ENCODE measurements at regions not wholly inside any gene's neighbourhood (a gene's known extent, or its start where the extent isn't known, plus 50 kb on each side); places are given as distances from the start of the nearest gene placed in this dataset.

- POLR2A ChIA-PET (ENCODE audit: low non-redundant PET): no interaction called here
- CTCF ChIA-PET: no interaction called here
- BruUV-seq (replicated peaks): no TSS peak
- no peaks in the 10 kb centered on the region for H3K27me3 ChIP-seq (replicated peaks; ENCODE audit: insufficient read depth, low read depth, low read length, poor library complexity)
- H3K36me3 ChIP-seq (ENCODE audit: insufficient read depth, low read length, poor library complexity, severe bottlenecking): no peaks in the 10 kb centered on the region
- DNase-seq (ENCODE audit: low spot score): no peak
- TF ChIP-seq CTCF (conservative IDR thresholded peaks at IDR 0.05; ENCODE audit: low read depth, low read length): no peak
- TF ChIP-seq EZH2 (IDR thresholded peaks at IDR 0.05; ENCODE audit: borderline replicate concordance, low read depth, low read length, poor library complexity, severe bottlenecking): no peak
- H3K4me1 ChIP-seq (ENCODE audit: insufficient read depth, low read length, poor library complexity, severe bottlenecking): no peaks in the 10 kb centered on the region
- no peak overlapping the region for H3K4me3 ChIP-seq (ENCODE audit: low read depth, low read length, poor library complexity, severe bottlenecking)
- intact Hi-C loops (cut with micrococcal nuclease; ENCODE audit: unreplicated experiment): no loop called here
- H3K9me3 ChIP-seq (ENCODE audit: low read depth, low read length, poor library complexity, severe bottlenecking): no peaks in the 10 kb centered on the region
- H3K27ac ChIP-seq (ENCODE audit: low read depth, low read length, poor library complexity, severe bottlenecking): no peak overlapping the region
Measured at GRCh38 chr13:89486065-89486464, 1814.9 kb downstream of the SLITRK5 start.

GRCh38 chr13:89486709-89487108, 1815.5 kb downstream of the SLITRK5 start:
- Histone ChIP-seq H3K36me3 (ENCODE audit: insufficient read depth, low read length, poor library complexity, severe bottlenecking) (no peaks in the 10 kb centered on the region), H3K9me3 (ENCODE audit: low read depth, low read length, poor library complexity, severe bottlenecking) (no peaks in the 10 kb centered on the region), H3K4me1 (ENCODE audit: insufficient read depth, low read length, poor library complexity, severe bottlenecking) (no peaks in the 10 kb centered on the region), H3K4me3 (ENCODE audit: low read depth, low read length, poor library complexity, severe bottlenecking) (no peak overlapping the region), H3K27me3 (replicated peaks; ENCODE audit: insufficient read depth, low read depth, low read length, poor library complexity) (no peaks in the 10 kb centered on the region), H3K27ac (ENCODE audit: low read depth, low read length, poor library complexity, severe bottlenecking) (no peak overlapping the region)
- intact Hi-C loops (cut with micrococcal nuclease; ENCODE audit: unreplicated experiment): no loop called here
- ChIA-PET CTCF (no interaction called here), POLR2A (ENCODE audit: low non-redundant PET) (no interaction called here)
- DNase-seq (ENCODE audit: low spot score): no peak
- no TSS peak for BruUV-seq (replicated peaks)
- TF ChIP-seq CTCF (conservative IDR thresholded peaks at IDR 0.05; ENCODE audit: low read depth, low read length): no peak

- POLR2A ChIA-PET (ENCODE audit: low non-redundant PET): no interaction called here
- no peaks in the 10 kb centered on the region for H3K36me3 ChIP-seq (ENCODE audit: insufficient read depth, low read length, poor library complexity, severe bottlenecking)
- no TSS peak for BruUV-seq (replicated peaks)
- DNase-seq (ENCODE audit: low spot score): no peak
- no peak overlapping the region for H3K4me3 ChIP-seq (ENCODE audit: low read depth, low read length, poor library complexity, severe bottlenecking)
- intact Hi-C loops (cut with micrococcal nuclease; ENCODE audit: unreplicated experiment): no loop called here
- no peak overlapping the region for H3K27ac ChIP-seq (ENCODE audit: low read depth, low read length, poor library complexity, severe bottlenecking)
- H3K27me3 ChIP-seq (replicated peaks; ENCODE audit: insufficient read depth, low read depth, low read length, poor library complexity): no peaks in the 10 kb centered on the region
- no peaks in the 10 kb centered on the region for H3K9me3 ChIP-seq (ENCODE audit: low read depth, low read length, poor library complexity, severe bottlenecking)
- CTCF ChIA-PET: no interaction called here
- TF ChIP-seq CTCF (conservative IDR thresholded peaks at IDR 0.05; ENCODE audit: low read depth, low read length) (no peak), EZH2 (IDR thresholded peaks at IDR 0.05; ENCODE audit: borderline replicate concordance, low read depth, low read length, poor library complexity, severe bottlenecking) (no peak)
- H3K4me1 ChIP-seq (ENCODE audit: insufficient read depth, low read length, poor library complexity, severe bottlenecking): no peaks in the 10 kb centered on the region
Measured at GRCh38 chr13:89490661-89491060, 1819.5 kb downstream of the SLITRK5 start.

Measured in A673 (cell line).